ENCODE measurements at regions not wholly inside any gene's neighbourhood (a gene's known extent, or its start where the extent isn't known, plus 50 kb on each side); places are given as distances from the start of the nearest gene placed in this dataset.
"Not testable (repeated sequence)": the region's sequence is repeated elsewhere in the genome, so short reads cannot be mapped to it uniquely, and the experiment has no call there.

- no peaks in the 10 kb centered on the region for H3K36me3 ChIP-seq (ENCODE audit: insufficient read depth)
- no peak for DNase-seq (ENCODE audit: extremely low spot score)
- H3K4me1 ChIP-seq (ENCODE audit: insufficient read depth), result no peaks in the 10 kb centered on the region
- H3K4me3 ChIP-seq (ENCODE audit: low read depth, low read length), result no peak overlapping the region
- WGBS, result 78% methylated on average over 13 of the region's 13 CpGs
- no peak overlapping the region for H3K27ac ChIP-seq (ENCODE audit: low read depth)
These were observed 287.1 kb downstream of the WDR11 start for GRCh38 chr10:121138112-121138860.

- Histone ChIP-seq H3K36me3 (ENCODE audit: insufficient read depth) (no peaks in the 10 kb centered on the region), H3K27ac (ENCODE audit: low read depth) (no peak overlapping the region), H3K4me1 (ENCODE audit: insufficient read depth) (no peaks in the 10 kb centered on the region), H3K4me3 (ENCODE audit: low read depth, low read length) (no peak overlapping the region)
- 95% methylated on average over 4 of the region's 4 CpGs for WGBS
- DNase-seq (ENCODE audit: extremely low spot score), result no peak
These were observed 287.8 kb downstream of the WDR11 start for GRCh38 chr10:121138918-121139317.

- not testable (repeated sequence) for H3K4me3 ChIP-seq (ENCODE audit: low read depth, low read length); H3K4me1 ChIP-seq (ENCODE audit: insufficient read depth); DNase-seq (ENCODE audit: extremely low spot score); H3K36me3 ChIP-seq (ENCODE audit: insufficient read depth); H3K27ac ChIP-seq (ENCODE audit: low read depth)
- WGBS, result 37% methylated on average over 2 of the region's 2 CpGs
These were observed 294.7 kb downstream of the WDR11 start for GRCh38 chr10:121145802-121146395.

- DNase-seq (ENCODE audit: extremely low spot score), result no peak
- no peak overlapping the region for H3K4me3 ChIP-seq (ENCODE audit: low read depth, low read length)
- 88% methylated on average over 13 of the region's 13 CpGs for WGBS
- H3K27ac ChIP-seq (ENCODE audit: low read depth), result no peak overlapping the region
- H3K36me3 ChIP-seq (ENCODE audit: insufficient read depth), result no peaks in the 10 kb centered on the region
- H3K4me1 ChIP-seq (ENCODE audit: insufficient read depth), result no peaks in the 10 kb centered on the region
These were observed 297.8 kb downstream of the WDR11 start for GRCh38 chr10:121148921-121149320.

- no peak overlapping the region for H3K27ac ChIP-seq (ENCODE audit: low read depth)
- H3K36me3 ChIP-seq (ENCODE audit: insufficient read depth), result no peaks in the 10 kb centered on the region
- no peak for DNase-seq (ENCODE audit: extremely low spot score)
- 83% methylated on average over 2 of the region's 2 CpGs for WGBS
- no peaks in the 10 kb centered on the region for H3K4me1 ChIP-seq (ENCODE audit: insufficient read depth)
- no peak overlapping the region for H3K4me3 ChIP-seq (ENCODE audit: low read depth, low read length)
These were observed 300.9 kb downstream of the WDR11 start for GRCh38 chr10:121152033-121152432.

- no peak for DNase-seq (ENCODE audit: extremely low spot score)
- no peaks in the 10 kb centered on the region for H3K36me3 ChIP-seq (ENCODE audit: insufficient read depth)
- WGBS, result 98% methylated on average over 1 of the region's 1 CpG
- no peak overlapping the region for H3K4me3 ChIP-seq (ENCODE audit: low read depth, low read length)
- no peaks in the 10 kb centered on the region for H3K4me1 ChIP-seq (ENCODE audit: insufficient read depth)
- H3K27ac ChIP-seq (ENCODE audit: low read depth), result no peak overlapping the region
These were observed 301.8 kb downstream of the WDR11 start for GRCh38 chr10:121152935-121153334.

- no peak overlapping the region for H3K27ac ChIP-seq (ENCODE audit: low read depth)
These were observed 303.1 kb downstream of the WDR11 start for GRCh38 chr10:121154310-121154709.

GRCh38 chr10:121154846-121155245, 303.7 kb downstream of the WDR11 start:
- no peaks in the 10 kb centered on the region for H3K4me1 ChIP-seq (ENCODE audit: insufficient read depth)
- 66% methylated on average over 5 of the region's 5 CpGs for WGBS
- H3K27ac ChIP-seq (ENCODE audit: low read depth), result no peak overlapping the region

More at GRCh38 chr10:121154310-121154709, 303.1 kb downstream of the WDR11 start:
- 82% methylated on average over 2 of the region's 2 CpGs for WGBS
- Histone ChIP-seq H3K4me3 (ENCODE audit: low read depth, low read length) (no peak overlapping the region), H3K4me1 (ENCODE audit: insufficient read depth) (no peaks in the 10 kb centered on the region), H3K36me3 (ENCODE audit: insufficient read depth) (no peaks in the 10 kb centered on the region)
- no peak for DNase-seq (ENCODE audit: extremely low spot score)

GRCh38 chr10:121155742-121156474, 304.7 kb downstream of the WDR11 start:
- 42% methylated on average over 5 of the region's 5 CpGs for WGBS
- no peaks in the 10 kb centered on the region for H3K4me1 ChIP-seq (ENCODE audit: insufficient read depth)
- H3K27ac ChIP-seq (ENCODE audit: low read depth), result no peak overlapping the region
- no peaks in the 10 kb centered on the region for H3K36me3 ChIP-seq (ENCODE audit: insufficient read depth)
- DNase-seq (ENCODE audit: extremely low spot score), result no peak
- H3K4me3 ChIP-seq (ENCODE audit: low read depth, low read length), result no peak overlapping the region

More at GRCh38 chr10:121154846-121155245, 303.7 kb downstream of the WDR11 start:
- no peak for DNase-seq (ENCODE audit: extremely low spot score)
- Histone ChIP-seq H3K4me3 (ENCODE audit: low read depth, low read length) (no peak overlapping the region), H3K36me3 (ENCODE audit: insufficient read depth) (no peaks in the 10 kb centered on the region)

GRCh38 chr10:121157998-121158397, 306.8 kb downstream of the WDR11 start:
- no peak overlapping the region for H3K4me3 ChIP-seq (ENCODE audit: low read depth, low read length)
- H3K36me3 ChIP-seq (ENCODE audit: insufficient read depth), result no peaks in the 10 kb centered on the region
- H3K4me1 ChIP-seq (ENCODE audit: insufficient read depth), result no peaks in the 10 kb centered on the region
- 36% methylated on average over 5 of the region's 6 CpGs for WGBS
- no peak for DNase-seq (ENCODE audit: extremely low spot score)
- no peak overlapping the region for H3K27ac ChIP-seq (ENCODE audit: low read depth)

GRCh38 chr10:121158988-121159579, 307.9 kb downstream of the WDR11 start:
- Histone ChIP-seq H3K27ac (ENCODE audit: low read depth) (no peak overlapping the region), H3K4me1 (ENCODE audit: insufficient read depth) (no peaks in the 10 kb centered on the region), H3K4me3 (ENCODE audit: low read depth, low read length) (no peak overlapping the region), H3K36me3 (ENCODE audit: insufficient read depth) (no peaks in the 10 kb centered on the region)
- no peak for DNase-seq (ENCODE audit: extremely low spot score)
- 42% methylated on average over 2 of the region's 2 CpGs for WGBS

GRCh38 chr10:121159670-121160069, 308.5 kb downstream of the WDR11 start:
- 79% methylated on average over 5 of the region's 5 CpGs for WGBS
- H3K36me3 ChIP-seq (ENCODE audit: insufficient read depth), result no peaks in the 10 kb centered on the region
- no peak for DNase-seq (ENCODE audit: extremely low spot score)

GRCh38 chr10:121165276-121165675, 314.1 kb downstream of the WDR11 start:
- 94% methylated on average over 4 of the region's 4 CpGs for WGBS

More at GRCh38 chr10:121159670-121160069, 308.5 kb downstream of the WDR11 start:
- H3K4me1 ChIP-seq (ENCODE audit: insufficient read depth), result no peaks in the 10 kb centered on the region
- no peak overlapping the region for H3K27ac ChIP-seq (ENCODE audit: low read depth)
- no peak overlapping the region for H3K4me3 ChIP-seq (ENCODE audit: low read depth, low read length)

More at GRCh38 chr10:121165276-121165675, 314.1 kb downstream of the WDR11 start:
- no peak overlapping the region for H3K27ac ChIP-seq (ENCODE audit: low read depth)
- H3K4me1 ChIP-seq (ENCODE audit: insufficient read depth), result no peaks in the 10 kb centered on the region
- H3K36me3 ChIP-seq (ENCODE audit: insufficient read depth), result no peaks in the 10 kb centered on the region
- no peak for DNase-seq (ENCODE audit: extremely low spot score)
- H3K4me3 ChIP-seq (ENCODE audit: low read depth, low read length), result no peak overlapping the region
